ENCODE measurements at regions not wholly inside any gene's neighbourhood (a gene's known extent, or its start where the extent isn't known, plus 50 kb on each side); places are given as distances from the start of the nearest gene placed in this dataset.

GRCh38 chr13:26456650-26457049 is 100.8 kb upstream of the WASF3 start:
- TF ChIP-seq SIN3A (IDR thresholded peaks at IDR 0.05; ENCODE audit: borderline replicate concordance, insufficient read depth, low read length) (no peak), POLR2AphosphoS5 (IDR thresholded peaks at IDR 0.05; ENCODE audit: low read depth, low read length) (no peak), TAF1 (IDR thresholded peaks at IDR 0.05; ENCODE audit: borderline replicate concordance, insufficient read depth, low read length) (no peak), REST (IDR thresholded peaks at IDR 0.05; ENCODE audit: insufficient read depth in 1 of 2, low read depth in 2 of 2, low read length in 2 of 2) (0 out of 4 replicates have a peak, but pooled peaks of 1 of the 2 experiments have one; percentile 32), FOXP2 (optimal IDR thresholded peaks at IDR 0.05; ENCODE audit: borderline replicate concordance, extremely low read depth, extremely low read length, insufficient read depth) (no peak)

GRCh38 chr13:26457212-26457611 is 100.3 kb upstream of the WASF3 start:
- TF ChIP-seq POLR2AphosphoS5 (IDR thresholded peaks at IDR 0.05; ENCODE audit: low read depth, low read length) (no peak), FOXP2 (optimal IDR thresholded peaks at IDR 0.05; ENCODE audit: borderline replicate concordance, extremely low read depth, extremely low read length, insufficient read depth) (no peak), REST (IDR thresholded peaks at IDR 0.05; ENCODE audit: insufficient read depth in 1 of 2, low read depth in 2 of 2, low read length in 2 of 2) (no peak)

GRCh38 chr13:26458196-26458749 is 99.2 kb upstream of the WASF3 start:
- TF ChIP-seq TAF1 (IDR thresholded peaks at IDR 0.05; ENCODE audit: borderline replicate concordance, insufficient read depth, low read length) (no peak), POLR2AphosphoS5 (IDR thresholded peaks at IDR 0.05; ENCODE audit: low read depth, low read length) (no peak), REST (IDR thresholded peaks at IDR 0.05; ENCODE audit: insufficient read depth in 1 of 2, low read depth in 2 of 2, low read length in 2 of 2) (no peak)

- TF ChIP-seq TAF1 (IDR thresholded peaks at IDR 0.05; ENCODE audit: borderline replicate concordance, insufficient read depth, low read length), result no peak
- TF ChIP-seq POLR2AphosphoS5 (IDR thresholded peaks at IDR 0.05; ENCODE audit: low read depth, low read length), result no peak
- TF ChIP-seq FOXP2 (optimal IDR thresholded peaks at IDR 0.05; ENCODE audit: borderline replicate concordance, extremely low read depth, extremely low read length, insufficient read depth), result no peak
- TF ChIP-seq REST (IDR thresholded peaks at IDR 0.05; ENCODE audit: insufficient read depth in 1 of 2, low read depth in 2 of 2, low read length in 2 of 2), result no peak
- TF ChIP-seq SIN3A (IDR thresholded peaks at IDR 0.05; ENCODE audit: borderline replicate concordance, insufficient read depth, low read length), result no peak
These were observed 98.0 kb upstream of the WASF3 start for GRCh38 chr13:26459276-26460131.
